ENCODE measurements at regions not wholly inside any gene's neighbourhood (a gene's known extent, or its start where the extent isn't known, plus 50 kb on each side); places are given as distances from the start of the nearest gene placed in this dataset.
A peak's percentile ranks its signal among the peaks of the same experiment; 100 is the strongest.

- H3K36me3 Mint-ChIP-seq: no peaks in the 10 kb centered on the region
Measured at GRCh38 chr4:65050786-65051185, 619.5 kb downstream of the EPHA5 start.

GRCh38 chr4:65046192-65047133 is 623.8 kb downstream of the EPHA5 start:
- ATAC-seq: no peak
- H3K9me3 Mint-ChIP-seq: peaks cover 4% of the 10 kb centered on the region
- H3K36me3 Mint-ChIP-seq: no peaks in the 10 kb centered on the region
- H3K27me3 Mint-ChIP-seq: no peaks in the 10 kb centered on the region
- H3K4me1 Mint-ChIP-seq: no peaks in the 10 kb centered on the region
- H3K27ac Mint-ChIP-seq: no peak overlapping the region
- no peak overlapping the region for H3K4me3 Mint-ChIP-seq

More at GRCh38 chr4:65050786-65051185, 619.5 kb downstream of the EPHA5 start:
- peaks cover 4% of the 10 kb centered on the region for H3K9me3 Mint-ChIP-seq
- H3K4me1 Mint-ChIP-seq: no peaks in the 10 kb centered on the region
- no peak for ATAC-seq
- H3K4me3 Mint-ChIP-seq: no peak overlapping the region
- H3K27ac Mint-ChIP-seq: no peak overlapping the region
- no peaks in the 10 kb centered on the region for H3K27me3 Mint-ChIP-seq

- no peak overlapping the region for H3K4me3 Mint-ChIP-seq
- no peak overlapping the region for H3K27ac Mint-ChIP-seq
- H3K4me1 Mint-ChIP-seq: no peaks in the 10 kb centered on the region
- no peak for ATAC-seq
- H3K9me3 Mint-ChIP-seq: no peaks in the 10 kb centered on the region
- H3K36me3 Mint-ChIP-seq: no peaks in the 10 kb centered on the region
- H3K27me3 Mint-ChIP-seq: no peaks in the 10 kb centered on the region
Measured at GRCh38 chr4:65033899-65034298, 624.6 kb upstream of the TECRL start.

- Mint-ChIP-seq H3K9me3 (peaks cover 4% of the 10 kb centered on the region), H3K36me3 (no peaks in the 10 kb centered on the region), H3K27ac (no peak overlapping the region), H3K4me3 (no peak overlapping the region), H3K27me3 (no peaks in the 10 kb centered on the region), H3K4me1 (no peaks in the 10 kb centered on the region)
- ATAC-seq: no peak
Measured at GRCh38 chr4:65028592-65028991, 619.3 kb upstream of the TECRL start.

- no peaks in the 10 kb centered on the region for H3K27me3 Mint-ChIP-seq
- no peak for ATAC-seq
Measured at GRCh38 chr4:65023883-65024670, 614.8 kb upstream of the TECRL start.

GRCh38 chr4:65023081-65023480 is 613.8 kb upstream of the TECRL start:
- peaks cover 4% of the 10 kb centered on the region for H3K9me3 Mint-ChIP-seq
- no peaks in the 10 kb centered on the region for H3K27me3 Mint-ChIP-seq
- H3K36me3 Mint-ChIP-seq: no peaks in the 10 kb centered on the region
- ATAC-seq: no peak
- H3K4me3 Mint-ChIP-seq: no peak overlapping the region
- no peak overlapping the region for H3K27ac Mint-ChIP-seq
- no peaks in the 10 kb centered on the region for H3K4me1 Mint-ChIP-seq

More at GRCh38 chr4:65023883-65024670, 614.8 kb upstream of the TECRL start:
- Mint-ChIP-seq H3K36me3 (no peaks in the 10 kb centered on the region), H3K4me1 (no peaks in the 10 kb centered on the region), H3K27ac (no peak overlapping the region), H3K9me3 (peaks cover 4% of the 10 kb centered on the region), H3K4me3 (no peak overlapping the region)

- H3K27me3 Mint-ChIP-seq: no peaks in the 10 kb centered on the region
- no peak overlapping the region for H3K4me3 Mint-ChIP-seq
- peaks cover 4% of the 10 kb centered on the region for H3K9me3 Mint-ChIP-seq
- H3K36me3 Mint-ChIP-seq: no peaks in the 10 kb centered on the region
- ATAC-seq: no peak
- no peak overlapping the region for H3K27ac Mint-ChIP-seq
- H3K4me1 Mint-ChIP-seq: no peaks in the 10 kb centered on the region
Measured at GRCh38 chr4:65021737-65022136, 612.5 kb upstream of the TECRL start.

- H3K27ac Mint-ChIP-seq: no peak overlapping the region
- H3K4me3 Mint-ChIP-seq: no peak overlapping the region
- no peak for ATAC-seq
- no peaks in the 10 kb centered on the region for H3K27me3 Mint-ChIP-seq
- H3K9me3 Mint-ChIP-seq: peaks cover 4% of the 10 kb centered on the region
- H3K4me1 Mint-ChIP-seq: no peaks in the 10 kb centered on the region
- H3K36me3 Mint-ChIP-seq: no peaks in the 10 kb centered on the region
Measured at GRCh38 chr4:65021149-65021548, 611.9 kb upstream of the TECRL start.

GRCh38 chr4:65019775-65020174 is 610.5 kb upstream of the TECRL start:
- Mint-ChIP-seq H3K27me3 (no peaks in the 10 kb centered on the region), H3K36me3 (no peaks in the 10 kb centered on the region), H3K27ac (no peak overlapping the region), H3K9me3 (no peaks in the 10 kb centered on the region), H3K4me1 (no peaks in the 10 kb centered on the region), H3K4me3 (no peak overlapping the region)
- ATAC-seq: no peak

- ATAC-seq: no peak
- Mint-ChIP-seq H3K27ac (no peak overlapping the region), H3K36me3 (no peaks in the 10 kb centered on the region), H3K4me1 (no peaks in the 10 kb centered on the region), H3K9me3 (no peaks in the 10 kb centered on the region), H3K4me3 (no peak overlapping the region), H3K27me3 (no peaks in the 10 kb centered on the region)
Measured at GRCh38 chr4:65018313-65018712, 609.1 kb upstream of the TECRL start.

GRCh38 chr4:65014078-65014477 is 604.8 kb upstream of the TECRL start:
- peak; percentile 20 for ATAC-seq
- Mint-ChIP-seq H3K4me1 (no peaks in the 10 kb centered on the region), H3K9me3 (no peaks in the 10 kb centered on the region), H3K4me3 (no peak overlapping the region), H3K36me3 (no peaks in the 10 kb centered on the region), H3K27ac (no peak overlapping the region), H3K27me3 (no peaks in the 10 kb centered on the region)

GRCh38 chr4:65007841-65008439 is 598.7 kb upstream of the TECRL start:
- H3K27me3 Mint-ChIP-seq: no peaks in the 10 kb centered on the region
- H3K9me3 Mint-ChIP-seq: peaks cover 5% of the 10 kb centered on the region
- no peak for ATAC-seq
- H3K27ac Mint-ChIP-seq: no peak overlapping the region
- no peaks in the 10 kb centered on the region for H3K4me1 Mint-ChIP-seq
- no peaks in the 10 kb centered on the region for H3K36me3 Mint-ChIP-seq
- H3K4me3 Mint-ChIP-seq: no peak overlapping the region

- ATAC-seq: no peak
- H3K27ac Mint-ChIP-seq: no peak overlapping the region
- H3K4me3 Mint-ChIP-seq: no peak overlapping the region
- H3K4me1 Mint-ChIP-seq: no peaks in the 10 kb centered on the region
- no peaks in the 10 kb centered on the region for H3K36me3 Mint-ChIP-seq
- H3K27me3 Mint-ChIP-seq: no peaks in the 10 kb centered on the region
- peaks cover 4% of the 10 kb centered on the region for H3K9me3 Mint-ChIP-seq
Measured at GRCh38 chr4:64975177-64975576, 565.9 kb upstream of the TECRL start.

GRCh38 chr4:64969081-64969480 is 559.8 kb upstream of the TECRL start:
- Mint-ChIP-seq H3K27ac (no peak overlapping the region), H3K36me3 (no peaks in the 10 kb centered on the region), H3K27me3 (no peaks in the 10 kb centered on the region), H3K9me3 (peaks cover 10% of the 10 kb centered on the region), H3K4me1 (no peaks in the 10 kb centered on the region), H3K4me3 (no peak overlapping the region)
- ATAC-seq: no peak

- no peaks in the 10 kb centered on the region for H3K4me1 Mint-ChIP-seq
- H3K27ac Mint-ChIP-seq: no peak overlapping the region
- H3K9me3 Mint-ChIP-seq: peaks cover 13% of the 10 kb centered on the region
- H3K4me3 Mint-ChIP-seq: no peak overlapping the region
- no peaks in the 10 kb centered on the region for H3K36me3 Mint-ChIP-seq
- ATAC-seq: no peak
- H3K27me3 Mint-ChIP-seq: no peaks in the 10 kb centered on the region
Measured at GRCh38 chr4:64967286-64967685, 558.0 kb upstream of the TECRL start.

Data from stimulated activated memory B cell treated with anti-CD40 and anti-IgM and Interleukin-4, amounts not matched to agents 10 μg/mL and 1 μg/mL and 100 μg/mL, for 72 hours (primary cell).